GM12872 (cell line): ENCODE measurements at regions not wholly inside any gene's neighbourhood (a gene's known extent, or its start where the extent isn't known, plus 50 kb on each side); places are given as distances from the start of the nearest gene placed in this dataset.

ENCODE experiments used
- CTCF ChIP-seq: IDR thresholded peaks from 3 replicates; pipeline ENCODE4 v1.5.1; 2011; ENCODE audit warnings: low read depth, mild to moderate bottlenecking, low read length, moderate library complexity; ENCODE audit not compliant: insufficient read depth

DNA sequence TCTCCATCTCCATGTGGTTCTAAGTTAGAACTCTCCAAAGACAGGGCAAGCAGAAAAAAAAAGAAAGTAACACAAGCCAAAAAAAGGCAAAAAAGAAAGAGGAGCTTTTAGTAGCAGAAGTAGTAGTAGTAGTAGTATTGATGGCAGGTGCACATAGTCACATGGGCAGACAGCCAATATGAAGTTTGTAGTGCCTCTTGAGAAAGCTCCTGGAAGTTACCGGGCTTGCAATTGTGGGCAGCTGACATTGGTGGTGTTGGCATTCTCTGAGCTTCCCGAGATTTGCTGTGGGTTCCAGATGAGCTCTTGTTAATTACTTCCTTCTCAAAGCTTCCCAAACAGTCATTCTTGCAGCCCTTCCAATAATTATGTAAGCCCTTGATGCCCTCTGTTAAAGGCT is 1128.5 kb downstream of the TYW1 start:
- no peak for TF ChIP-seq CTCF

GRCh38 chr7:68133045-68133444 is 1136.4 kb downstream of the TYW1 start:
- TF ChIP-seq CTCF = no peak

- TF ChIP-seq CTCF = no peak
Observed at GRCh38 chr7:68143345-68143744, 1146.7 kb downstream of the TYW1 start.

- no peak for TF ChIP-seq CTCF
Observed at GRCh38 chr7:68146983-68147382, 1150.3 kb downstream of the TYW1 start.

- TF ChIP-seq CTCF = no peak
Observed at GRCh38 chr7:68147614-68148238, 1151.1 kb downstream of the TYW1 start.

DNA sequence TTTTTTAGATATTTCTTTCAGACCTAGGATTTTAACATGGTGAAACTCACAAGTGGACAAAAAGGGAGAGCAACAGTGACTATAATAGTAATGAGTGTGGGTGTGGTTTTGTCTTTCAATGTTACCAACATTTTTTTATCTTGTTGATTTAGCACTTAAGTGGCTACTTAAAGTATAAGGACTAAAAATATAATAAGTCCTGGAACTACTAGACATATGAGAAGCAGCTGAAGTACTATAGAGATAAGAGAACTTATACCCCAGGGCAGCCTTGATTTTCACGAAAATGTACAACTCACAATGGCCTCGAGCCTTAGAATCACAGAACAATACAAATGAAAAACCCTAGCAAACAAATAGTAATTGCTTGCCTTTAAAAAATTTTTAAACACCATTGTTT is 1151.8 kb downstream of the TYW1 start:
- TF ChIP-seq CTCF = no peak

DNA sequence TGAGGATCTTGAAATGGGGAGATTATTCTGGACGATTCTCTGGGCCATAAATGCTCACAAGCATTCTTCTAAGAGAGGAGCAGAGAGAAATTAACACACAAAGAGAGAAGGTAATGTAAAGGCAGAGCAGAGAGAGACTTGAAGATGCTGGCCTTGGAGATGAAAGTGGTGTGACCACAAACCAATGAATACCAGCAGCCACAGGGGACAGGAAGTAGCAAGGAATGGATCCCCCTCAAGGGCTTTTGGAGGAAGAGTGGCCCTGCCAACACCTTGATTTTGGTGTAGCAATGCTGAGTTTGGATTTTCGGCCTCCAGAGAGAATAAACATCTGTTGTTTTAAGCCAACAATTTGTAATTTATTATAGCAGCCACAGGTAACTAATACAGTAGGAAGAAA is 1155.6 kb downstream of the TYW1 start:
- no peak for TF ChIP-seq CTCF

DNA sequence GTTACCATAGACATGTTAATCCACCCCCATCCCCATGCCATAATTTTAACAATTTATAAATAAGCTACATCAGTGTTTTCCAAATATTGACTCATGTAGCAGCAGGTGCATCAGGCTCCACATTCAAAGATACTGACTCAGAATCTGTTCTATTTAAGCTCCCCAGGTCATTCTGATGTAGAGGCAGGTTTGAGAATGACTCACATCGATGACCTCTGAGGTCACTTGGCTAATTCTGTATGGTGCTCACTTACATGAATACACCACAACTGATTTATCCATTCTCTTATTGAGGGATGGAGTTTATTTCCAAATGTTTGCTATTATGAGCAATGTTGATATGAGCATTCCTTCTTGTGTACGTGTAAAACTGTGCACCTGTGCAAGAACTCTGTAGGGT is 1159.0 kb downstream of the TYW1 start:
- no peak for TF ChIP-seq CTCF
